ENCODE measurements at regions not wholly inside any gene's neighbourhood (a gene's known extent, or its start where the extent isn't known, plus 50 kb on each side); places are given as distances from the start of the nearest gene placed in this dataset.

- Mint-ChIP-seq H3K9me3 (no peaks in the 10 kb centered on the region), H3K27ac (no peak overlapping the region), H3K36me3 (ENCODE audit: low read depth) (no peaks in the 10 kb centered on the region), H3K4me3 (no peak overlapping the region), H3K27me3 (peaks cover 33% of the 10 kb centered on the region), H3K4me1 (ENCODE audit: low read depth) (no peaks in the 10 kb centered on the region)
These were observed 89.6 kb downstream of the RASSF10 start for GRCh38 chr11:13098616-13099289.

- H3K4me3 Mint-ChIP-seq = no peak overlapping the region
- H3K27ac Mint-ChIP-seq = no peak overlapping the region
- no peaks in the 10 kb centered on the region for H3K36me3 Mint-ChIP-seq (ENCODE audit: low read depth)
- no peaks in the 10 kb centered on the region for H3K9me3 Mint-ChIP-seq
- H3K4me1 Mint-ChIP-seq (ENCODE audit: low read depth) = no peaks in the 10 kb centered on the region
- peaks cover 31% of the 10 kb centered on the region for H3K27me3 Mint-ChIP-seq
These were observed 92.8 kb downstream of the RASSF10 start for GRCh38 chr11:13101644-13102512.

GRCh38 chr11:13102513-13102840, 93.4 kb downstream of the RASSF10 start:
- no peaks in the 10 kb centered on the region for H3K9me3 Mint-ChIP-seq
- H3K4me1 Mint-ChIP-seq (ENCODE audit: low read depth) = no peaks in the 10 kb centered on the region
- no peak overlapping the region for H3K4me3 Mint-ChIP-seq
- no peak overlapping the region for H3K27ac Mint-ChIP-seq
- no peaks in the 10 kb centered on the region for H3K36me3 Mint-ChIP-seq (ENCODE audit: low read depth)
- H3K27me3 Mint-ChIP-seq = peaks cover 33% of the 10 kb centered on the region

- peaks cover under 1% of the 10 kb centered on the region for H3K9me3 Mint-ChIP-seq
- peaks cover 34% of the 10 kb centered on the region for H3K27me3 Mint-ChIP-seq
- H3K27ac Mint-ChIP-seq = no peak overlapping the region
- no peaks in the 10 kb centered on the region for H3K36me3 Mint-ChIP-seq (ENCODE audit: low read depth)
- H3K4me3 Mint-ChIP-seq = no peak overlapping the region
- H3K4me1 Mint-ChIP-seq (ENCODE audit: low read depth) = no peaks in the 10 kb centered on the region
These were observed 93.9 kb downstream of the RASSF10 start for GRCh38 chr11:13102865-13103539.

- Mint-ChIP-seq H3K9me3 (peaks cover 5% of the 10 kb centered on the region), H3K27ac (no peak overlapping the region), H3K4me3 (no peak overlapping the region), H3K4me1 (ENCODE audit: low read depth) (no peaks in the 10 kb centered on the region), H3K36me3 (ENCODE audit: low read depth) (no peaks in the 10 kb centered on the region), H3K27me3 (peaks cover 42% of the 10 kb centered on the region)
These were observed 94.9 kb downstream of the RASSF10 start for GRCh38 chr11:13103962-13104554.

- Mint-ChIP-seq H3K4me3 (no peak overlapping the region), H3K27ac (no peak overlapping the region), H3K27me3 (peaks cover 42% of the 10 kb centered on the region), H3K36me3 (ENCODE audit: low read depth) (no peaks in the 10 kb centered on the region), H3K4me1 (ENCODE audit: low read depth) (no peaks in the 10 kb centered on the region), H3K9me3 (peaks cover 5% of the 10 kb centered on the region)
These were observed 95.6 kb downstream of the RASSF10 start for GRCh38 chr11:13104619-13105236.

GRCh38 chr11:13105237-13105844, 96.2 kb downstream of the RASSF10 start:
- Mint-ChIP-seq H3K27ac (no peak overlapping the region), H3K36me3 (ENCODE audit: low read depth) (no peaks in the 10 kb centered on the region), H3K4me3 (no peak overlapping the region), H3K27me3 (peaks cover 42% of the 10 kb centered on the region), H3K4me1 (ENCODE audit: low read depth) (no peaks in the 10 kb centered on the region), H3K9me3 (peaks cover 5% of the 10 kb centered on the region)

- Mint-ChIP-seq H3K4me3 (no peak overlapping the region), H3K36me3 (ENCODE audit: low read depth) (no peaks in the 10 kb centered on the region), H3K27ac (no peak overlapping the region), H3K4me1 (ENCODE audit: low read depth) (no peaks in the 10 kb centered on the region), H3K27me3 (peaks cover 41% of the 10 kb centered on the region), H3K9me3 (peaks cover 5% of the 10 kb centered on the region)
These were observed 98.5 kb downstream of the RASSF10 start for GRCh38 chr11:13107544-13108044.

- peaks cover 32% of the 10 kb centered on the region for H3K27me3 Mint-ChIP-seq
- H3K9me3 Mint-ChIP-seq = peaks cover 5% of the 10 kb centered on the region
- H3K4me3 Mint-ChIP-seq = no peak overlapping the region
- H3K27ac Mint-ChIP-seq = no peak overlapping the region
- no peaks in the 10 kb centered on the region for H3K36me3 Mint-ChIP-seq (ENCODE audit: low read depth)
- no peaks in the 10 kb centered on the region for H3K4me1 Mint-ChIP-seq (ENCODE audit: low read depth)
These were observed 99.3 kb downstream of the RASSF10 start for GRCh38 chr11:13108416-13108815.

- Mint-ChIP-seq H3K9me3 (peaks cover 5% of the 10 kb centered on the region), H3K36me3 (ENCODE audit: low read depth) (no peaks in the 10 kb centered on the region), H3K27me3 (peaks cover 28% of the 10 kb centered on the region), H3K27ac (no peak overlapping the region), H3K4me1 (ENCODE audit: low read depth) (no peaks in the 10 kb centered on the region), H3K4me3 (no peak overlapping the region)
These were observed 100.5 kb downstream of the RASSF10 start for GRCh38 chr11:13109616-13110015.

GRCh38 chr11:13110145-13110544, 101.0 kb downstream of the RASSF10 start:
- H3K4me1 Mint-ChIP-seq (ENCODE audit: low read depth) = no peaks in the 10 kb centered on the region
- H3K27ac Mint-ChIP-seq = no peak overlapping the region
- H3K36me3 Mint-ChIP-seq (ENCODE audit: low read depth) = no peaks in the 10 kb centered on the region
- H3K9me3 Mint-ChIP-seq = peaks cover 5% of the 10 kb centered on the region
- H3K4me3 Mint-ChIP-seq = no peak overlapping the region
- peaks cover 25% of the 10 kb centered on the region for H3K27me3 Mint-ChIP-seq

GRCh38 chr11:13110929-13111812, 102.1 kb downstream of the RASSF10 start:
- peaks cover 20% of the 10 kb centered on the region for H3K27me3 Mint-ChIP-seq
- no peaks in the 10 kb centered on the region for H3K36me3 Mint-ChIP-seq (ENCODE audit: low read depth)
- peaks cover 5% of the 10 kb centered on the region for H3K9me3 Mint-ChIP-seq
- no peak overlapping the region for H3K4me3 Mint-ChIP-seq
- H3K4me1 Mint-ChIP-seq (ENCODE audit: low read depth) = no peaks in the 10 kb centered on the region
- no peak overlapping the region for H3K27ac Mint-ChIP-seq

GRCh38 chr11:13111813-13112130, 102.7 kb downstream of the RASSF10 start:
- Mint-ChIP-seq H3K36me3 (ENCODE audit: low read depth) (no peaks in the 10 kb centered on the region), H3K27me3 (peaks cover 20% of the 10 kb centered on the region), H3K27ac (no peak overlapping the region), H3K9me3 (peaks cover 5% of the 10 kb centered on the region), H3K4me3 (no peak overlapping the region), H3K4me1 (ENCODE audit: low read depth) (no peaks in the 10 kb centered on the region)
